HUES6 (cell line): ENCODE measurements at regions not wholly inside any gene's neighbourhood (a gene's known extent, or its start where the extent isn't known, plus 50 kb on each side); places are given as distances from the start of the nearest gene placed in this dataset.

Source experiments
- H3K27ac ChIP-seq: 2 replicates; pipeline ENCODE4 v1.7.0; 2013; ENCODE audit warnings: low read depth, mild to moderate bottlenecking, low read length, inconsistent platforms
- H3K27me3 ChIP-seq: 2 replicates; pipeline ENCODE4 v1.6.1; 2013; ENCODE audit warnings: low read length; ENCODE audit not compliant: control insufficient read depth, insufficient read depth
- H3K36me3 ChIP-seq: 2 replicates; pipeline ENCODE4 v1.6.1; 2013; ENCODE audit warnings: low read length; ENCODE audit not compliant: control insufficient read depth, insufficient read depth
- H3K4me1 ChIP-seq: 2 replicates; pipeline ENCODE4 v1.6.1; 2013; ENCODE audit warnings: low read length; ENCODE audit not compliant: control insufficient read depth, insufficient read depth
- H3K4me3 ChIP-seq: 2 replicates; pipeline ENCODE4 v1.5.1; 2013; ENCODE audit warnings: low read depth, low read length
- H3K9ac ChIP-seq: one replicate; pipeline ENCODE4 v1.6.1; 2013; ENCODE audit warnings: mild to moderate bottlenecking, low read length
- H3K9me3 ChIP-seq: 2 replicates; pipeline ENCODE4 v1.6.1; 2013; ENCODE audit warnings: low read depth, low read length; ENCODE audit not compliant: control insufficient read depth, insufficient read depth

DNA sequence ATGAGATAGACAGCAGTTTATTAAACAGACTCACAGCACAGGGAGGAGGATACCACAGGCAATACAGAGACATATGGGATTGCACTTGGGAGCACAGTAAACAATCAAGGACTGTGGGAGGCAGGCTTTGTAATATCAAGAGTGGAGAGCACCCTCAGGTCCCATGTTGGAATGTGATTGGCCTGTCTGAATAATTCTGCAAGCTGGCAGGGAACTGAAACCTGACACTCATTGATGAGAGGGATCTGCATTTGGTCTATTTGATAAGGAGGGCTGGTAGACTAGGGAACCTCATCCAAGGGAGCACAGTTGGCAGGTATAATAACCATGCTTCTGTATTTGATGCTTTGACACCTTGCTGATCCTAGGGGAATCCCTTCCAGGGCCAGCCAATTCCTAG is 69.9 kb upstream of the PRMT6 start:
- H3K9me3 ChIP-seq: no peaks in the 10 kb centered on the region
- H3K4me1 ChIP-seq: peaks cover 8% of the 10 kb centered on the region
- no peak overlapping the region for H3K27ac ChIP-seq
- H3K27me3 ChIP-seq: no peaks in the 10 kb centered on the region
- no peak overlapping the region for H3K4me3 ChIP-seq
- no peak overlapping the region for H3K9ac ChIP-seq
- no peaks in the 10 kb centered on the region for H3K36me3 ChIP-seq

DNA sequence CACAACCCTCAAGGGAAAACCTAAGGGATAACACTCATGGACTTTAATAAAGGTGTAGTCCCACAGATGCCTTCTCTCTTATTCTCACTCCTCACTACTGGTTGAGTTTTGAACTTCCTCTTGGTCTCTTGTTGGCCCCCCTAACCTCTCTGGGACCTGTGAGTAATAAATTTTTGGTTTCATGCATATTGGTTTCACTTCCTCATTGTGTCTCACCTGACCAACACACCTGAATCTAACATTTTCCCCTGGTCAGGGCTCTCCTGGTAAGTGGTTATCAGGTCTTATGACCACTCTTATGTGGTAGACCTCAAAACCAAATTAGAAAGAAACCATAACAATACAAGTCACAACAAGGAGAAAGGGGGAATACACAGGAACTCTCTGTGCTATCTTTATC is 60.5 kb upstream of the PRMT6 start:
- H3K4me3 ChIP-seq: no peak overlapping the region
- H3K27me3 ChIP-seq: no peaks in the 10 kb centered on the region
- no peak overlapping the region for H3K9ac ChIP-seq
- no peaks in the 10 kb centered on the region for H3K9me3 ChIP-seq
- H3K36me3 ChIP-seq: no peaks in the 10 kb centered on the region
- no peaks in the 10 kb centered on the region for H3K4me1 ChIP-seq
- H3K27ac ChIP-seq: no peak overlapping the region

DNA sequence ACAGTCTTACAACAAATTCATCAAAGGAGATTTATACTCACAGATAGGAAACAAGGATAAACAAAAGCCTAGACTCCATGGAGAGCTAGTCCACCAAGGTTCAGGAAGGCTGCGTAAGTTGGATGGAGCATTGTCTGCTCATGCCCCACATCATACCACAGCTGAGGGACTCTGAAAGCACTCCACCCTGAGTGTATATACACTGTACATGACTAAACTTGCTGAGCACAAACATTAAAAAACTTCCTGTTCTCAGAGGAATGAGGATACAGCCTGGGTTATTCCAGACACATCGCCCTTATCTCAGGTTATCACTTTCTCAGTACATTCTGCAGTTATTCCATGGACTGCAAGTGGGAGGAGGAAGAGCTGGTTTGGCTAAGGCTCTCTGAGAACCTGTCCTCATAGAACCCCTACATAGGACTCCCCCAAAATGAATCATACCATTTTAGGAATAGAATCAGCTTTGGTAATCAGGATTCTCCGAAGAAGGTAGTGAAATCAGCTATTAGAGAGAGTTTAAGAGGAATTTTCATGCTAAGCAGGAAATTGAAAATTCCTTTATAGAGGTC is 58.0 kb upstream of the PRMT6 start:
- Histone ChIP-seq H3K4me1 (no peaks in the 10 kb centered on the region), H3K36me3 (no peaks in the 10 kb centered on the region), H3K4me3 (no peak overlapping the region), H3K27me3 (no peaks in the 10 kb centered on the region), H3K9ac (no peak overlapping the region), H3K27ac (no peak overlapping the region), H3K9me3 (no peaks in the 10 kb centered on the region)

DNA sequence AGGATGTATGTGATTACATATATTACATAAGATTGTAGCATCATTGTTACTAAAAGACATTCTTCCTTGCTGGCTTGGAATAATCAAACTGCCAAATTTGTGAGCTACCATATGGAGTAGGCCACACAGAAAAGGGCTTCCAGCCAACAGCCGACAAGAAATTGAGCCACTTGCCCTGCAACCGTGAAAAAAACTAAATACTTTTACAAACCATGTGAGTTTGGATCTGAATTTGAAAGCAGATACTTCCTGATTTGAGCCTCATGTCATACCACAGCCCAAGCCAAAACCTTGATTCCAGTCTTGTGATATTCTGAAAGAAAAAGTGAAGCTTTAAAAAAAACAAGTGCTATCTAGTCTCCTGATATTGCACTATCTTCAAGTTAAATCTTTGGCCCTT is 55.6 kb upstream of the PRMT6 start:
- H3K36me3 ChIP-seq: no peaks in the 10 kb centered on the region
- no peaks in the 10 kb centered on the region for H3K9me3 ChIP-seq
- no peak overlapping the region for H3K4me3 ChIP-seq
- no peaks in the 10 kb centered on the region for H3K4me1 ChIP-seq
- H3K9ac ChIP-seq: no peak overlapping the region
- no peak overlapping the region for H3K27ac ChIP-seq
- no peaks in the 10 kb centered on the region for H3K27me3 ChIP-seq

DNA sequence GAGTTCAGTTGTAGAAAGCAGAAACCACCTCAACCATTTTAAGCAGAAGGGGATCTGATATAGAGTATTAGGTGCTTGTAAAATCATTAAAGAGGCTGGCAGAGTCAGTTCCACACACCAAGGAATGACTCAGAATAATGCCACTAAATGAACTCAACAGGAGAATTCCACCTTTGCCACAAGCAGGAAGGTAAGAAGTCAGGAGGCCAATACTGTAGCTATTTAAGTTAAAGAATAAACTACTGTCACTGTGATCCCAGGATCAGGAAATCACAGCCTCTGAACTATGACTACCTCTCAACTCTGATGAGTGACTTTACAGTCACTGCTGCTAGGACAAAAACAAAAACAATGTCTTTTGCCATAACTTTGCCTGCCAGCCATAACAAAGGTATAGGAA is 52.5 kb upstream of the PRMT6 start:
- H3K4me1 ChIP-seq: no peaks in the 10 kb centered on the region
- no peak overlapping the region for H3K9ac ChIP-seq
- no peak overlapping the region for H3K4me3 ChIP-seq
- H3K9me3 ChIP-seq: no peaks in the 10 kb centered on the region
- H3K27ac ChIP-seq: no peak overlapping the region
- H3K36me3 ChIP-seq: no peaks in the 10 kb centered on the region
- H3K27me3 ChIP-seq: no peaks in the 10 kb centered on the region

DNA sequence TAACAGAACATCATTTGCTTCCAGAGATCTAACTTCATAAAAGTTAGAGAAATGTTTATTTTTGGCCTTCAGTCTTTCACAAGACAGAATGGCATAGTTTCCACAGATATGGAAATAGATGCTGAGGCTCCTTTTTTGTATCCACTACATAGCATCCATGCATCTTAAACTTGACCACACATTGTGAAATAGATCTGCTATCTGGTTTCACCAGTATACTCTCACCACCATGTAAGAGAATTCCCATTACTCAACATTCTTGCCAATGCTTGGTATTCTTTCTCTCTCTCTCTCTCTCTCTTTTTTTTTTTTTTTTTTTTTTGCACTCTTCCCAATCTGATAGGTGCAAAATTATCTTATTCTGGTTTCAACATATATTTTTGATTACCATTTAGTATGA is 52.1 kb upstream of the PRMT6 start:
- Histone ChIP-seq H3K27ac (no peak overlapping the region), H3K36me3 (no peaks in the 10 kb centered on the region), H3K4me1 (no peaks in the 10 kb centered on the region), H3K9ac (no peak overlapping the region), H3K9me3 (no peaks in the 10 kb centered on the region), H3K27me3 (no peaks in the 10 kb centered on the region), H3K4me3 (no peak overlapping the region)
